Caco-2 (cell line): ENCODE measurements at regions not wholly inside any gene's neighbourhood (a gene's known extent, or its start where the extent isn't known, plus 50 kb on each side); places are given as distances from the start of the nearest gene placed in this dataset.
"Not testable (repeated sequence)": the region's sequence is repeated elsewhere in the genome, so short reads cannot be mapped to it uniquely, and the experiment has no call there.

Experiments used
- BruUV-seq: library from RNA; stranded (reverse); fragments of 400-500 nt; replicated peaks from 2 replicates; lab custom pipeline; 2021; lab: Mats Ljungman, UMichigan
- CTCF ChIA-PET: fragments of 300-600 bp; sonication (Branson Sonifier 250); formaldehyde crosslinking; loops from one replicate; lab custom pipeline; 2022; ENCODE audit warnings: antibody characterized with exemption; lab: Charles Lee
- POLR2A ChIA-PET: fragments of 300-600 bp; sonication (Branson Sonifier 250); formaldehyde crosslinking; loops from one replicate; lab custom pipeline; 2022; ENCODE audit warnings: antibody characterized with exemption; lab: Charles Lee
- DNase-seq, 2 experiments: peaks; one replicate each; pipeline versions ENCODE4 v3.0.0 to v3.0.0-alpha.2; 2020 to 2022
- H3K27me3 ChIP-seq: replicated peaks from 2 replicates; pipeline ENCODE4 v1.6.0; 2011; ENCODE audit warnings: low read length; ENCODE audit not compliant: control insufficient read depth, insufficient read depth
- H3K36me3 ChIP-seq: 2 replicates; pipeline ENCODE4 v1.5.1; 2011; ENCODE audit warnings: low read length; ENCODE audit not compliant: control insufficient read depth, insufficient read depth
- H3K4me1 ChIP-seq: fragments of 250-450 bp; sonication (Bioruptor Pico); 2 replicates; pipeline ENCODE4 v1.5.1; 2020; ENCODE audit warnings: mild to moderate bottlenecking
- H3K4me3 ChIP-seq: 2 replicates; pipeline ENCODE4 v1.5.1; 2011; ENCODE audit warnings: low read depth, mild to moderate bottlenecking, control low read depth, low read length
- H3K9me3 ChIP-seq: fragments of 250-450 bp; sonication (Bioruptor Pico); 2 replicates; pipeline ENCODE4 v1.5.1; 2020; ENCODE audit warnings: mild to moderate bottlenecking, moderate library complexity
- H3K27ac Mint-ChIP-seq: one replicate; pipeline ENCODE4 v1.8.0; 2022; ENCODE audit warnings: mixed read lengths; ENCODE audit not compliant: unreplicated experiment
- H3K27me3 Mint-ChIP-seq: one replicate; pipeline ENCODE4 v1.8.0; 2022; ENCODE audit warnings: mixed read lengths; ENCODE audit not compliant: insufficient read depth, unreplicated experiment
- H3K36me3 Mint-ChIP-seq: one replicate; pipeline ENCODE4 v1.8.0; 2022; ENCODE audit warnings: mild to moderate bottlenecking, mixed read lengths; ENCODE audit not compliant: insufficient read depth, unreplicated experiment
- H3K4me1 Mint-ChIP-seq: one replicate; pipeline ENCODE4 v1.8.0; 2022; ENCODE audit warnings: low read depth, mixed read lengths; ENCODE audit not compliant: unreplicated experiment
- H3K4me3 Mint-ChIP-seq: one replicate; pipeline ENCODE4 v1.8.0; 2022; ENCODE audit warnings: mild to moderate bottlenecking, moderate library complexity, mixed read lengths; ENCODE audit not compliant: unreplicated experiment
- H3K9me3 Mint-ChIP-seq: one replicate; pipeline ENCODE4 v1.8.0; 2022; ENCODE audit warnings: mixed read lengths; ENCODE audit not compliant: unreplicated experiment
- CTCF ChIP-seq, 2 experiments: fragments of 200-600 bp in 1 of 2; IDR thresholded peaks; 1 replicate in 1 of 2; 2 replicates in 1 of 2; pipeline versions ENCODE4 v1.5.1 to v1.8.0; 2011 to 2022; ENCODE audit warnings: antibody characterized with exemption in 1 of 2, control low read depth in 1 of 2, inconsistent platforms in 1 of 2, low read depth in 1 of 2, low read length in 1 of 2, mild to moderate bottlenecking in 1 of 2, moderate library complexity in 1 of 2; ENCODE audit not compliant: insufficient read depth in 1 of 2, severe bottlenecking in 1 of 2, unreplicated experiment in 1 of 2
- intact Hi-C: fragments of 100-400 bp; cut with micrococcal nuclease; formaldehyde crosslinking; loops from one replicate; pipeline ENCODE4 v1.10.0; 2022; ENCODE audit not compliant: unreplicated experiment

- no peaks in the 10 kb centered on the region for H3K27me3 Mint-ChIP-seq
- DNase-seq = no peak
- H3K36me3 Mint-ChIP-seq = no peaks in the 10 kb centered on the region
- CTCF ChIA-PET = interaction anchor here (0.6 kb wide), 1 partner anchor 31 kb away, joined by 5 read pairs; no protein-coding TSS in a partner anchor
- TF ChIP-seq CTCF (IDR thresholded peaks at IDR 0.05; ENCODE audit: insufficient read depth in 1 of 2, low read depth in 1 of 2, low read length in 1 of 2, severe bottlenecking in 1 of 2, unreplicated experiment in 1 of 2) = no peak
- no peak overlapping the region for H3K27ac Mint-ChIP-seq
- Histone ChIP-seq H3K9me3 (no peaks in the 10 kb centered on the region), H3K27me3 (no peaks in the 10 kb centered on the region), H3K4me1 (peaks cover 14% of the 10 kb centered on the region), H3K36me3 (no peaks in the 10 kb centered on the region), H3K4me3 (no peak overlapping the region)
- H3K4me1 Mint-ChIP-seq = peaks cover 16% of the 10 kb centered on the region
- H3K9me3 Mint-ChIP-seq = no peaks in the 10 kb centered on the region
- no peak overlapping the region for H3K4me3 Mint-ChIP-seq
- POLR2A ChIA-PET = interaction anchor here (0.7 kb wide), 1 partner anchor 16 kb away, joined by 7 read pairs; no protein-coding TSS in a partner anchor
- BruUV-seq = no TSS peak
- intact Hi-C loops = no loop called here
These were observed 104.9 kb downstream of the TFAP2C start for GRCh38 chr20:56733967-56734366.

GRCh38 chr20:56735084-56735642, 106.1 kb downstream of the TFAP2C start:
- DNase-seq = peak in 1 of 2 experiments; percentile 34
- Mint-ChIP-seq H3K27ac (peak overlapping the region; percentile 12), H3K4me1 (peaks cover 16% of the 10 kb centered on the region), H3K4me3 (no peak overlapping the region), H3K9me3 (no peaks in the 10 kb centered on the region), H3K27me3 (no peaks in the 10 kb centered on the region), H3K36me3 (no peaks in the 10 kb centered on the region)
- Histone ChIP-seq H3K36me3 (no peaks in the 10 kb centered on the region), H3K9me3 (no peaks in the 10 kb centered on the region), H3K4me3 (no peak overlapping the region), H3K27me3 (no peaks in the 10 kb centered on the region), H3K4me1 (peaks cover 14% of the 10 kb centered on the region)
- BruUV-seq = no TSS peak
- ChIA-PET POLR2A (no interaction called here), CTCF (interaction anchor here (1.0 kb wide), 1 partner anchor 239 kb away, joined by 3 read pairs; no protein-coding TSS in a partner anchor)
- intact Hi-C loops = no loop called here
- TF ChIP-seq CTCF (IDR thresholded peaks at IDR 0.05; ENCODE audit: insufficient read depth in 1 of 2, low read depth in 1 of 2, low read length in 1 of 2, severe bottlenecking in 1 of 2, unreplicated experiment in 1 of 2) = no peak

GRCh38 chr20:56736285-56736857, 107.3 kb downstream of the TFAP2C start:
- TF ChIP-seq CTCF (IDR thresholded peaks at IDR 0.05; ENCODE audit: insufficient read depth in 1 of 2, low read depth in 1 of 2, low read length in 1 of 2, severe bottlenecking in 1 of 2, unreplicated experiment in 1 of 2) = no peak
- Histone ChIP-seq H3K4me1 (peaks cover 13% of the 10 kb centered on the region), H3K9me3 (no peaks in the 10 kb centered on the region), H3K4me3 (no peak overlapping the region), H3K27me3 (no peaks in the 10 kb centered on the region), H3K36me3 (no peaks in the 10 kb centered on the region)
- DNase-seq = no peak
- ChIA-PET POLR2A (no interaction called here), CTCF (no interaction called here)
- H3K4me1 Mint-ChIP-seq = peaks cover 14% of the 10 kb centered on the region
- BruUV-seq = no TSS peak
- no peaks in the 10 kb centered on the region for H3K36me3 Mint-ChIP-seq
- intact Hi-C loops = no loop called here
- no peak overlapping the region for H3K4me3 Mint-ChIP-seq
- H3K27me3 Mint-ChIP-seq = no peaks in the 10 kb centered on the region
- H3K9me3 Mint-ChIP-seq = no peaks in the 10 kb centered on the region
- H3K27ac Mint-ChIP-seq = no peak overlapping the region

GRCh38 chr20:56744325-56744821, 115.3 kb downstream of the TFAP2C start:
- H3K4me1 Mint-ChIP-seq, H3K4me1 ChIP-seq, H3K27me3 Mint-ChIP-seq, H3K36me3 ChIP-seq, POLR2A ChIA-PET, H3K27ac Mint-ChIP-seq, CTCF ChIA-PET, H3K4me3 ChIP-seq, H3K27me3 ChIP-seq, H3K9me3 Mint-ChIP-seq, intact Hi-C loops, H3K9me3 ChIP-seq, H3K4me3 Mint-ChIP-seq, H3K36me3 Mint-ChIP-seq, DNase-seq, BruUV-seq: not testable (repeated sequence)
